Heart left ventricle (tissue), 16 donors: ENCODE measurements at regions not wholly inside any gene's neighbourhood (a gene's known extent, or its start where the extent isn't known, plus 50 kb on each side); places are given as distances from the start of the nearest gene placed in this dataset.

Experiments
- ATAC-seq, 4 donors: fragments of 200-7000 bp; cut with Tn5 transposase; one replicate each; pipeline ENCODE4 v1.9.1; 2020 to 2022; ENCODE audit warnings: moderate library complexity in 4 of 4, mild to moderate bottlenecking in 3 of 4, moderate number of reproducible peaks in 1 of 4
- DNase-seq, 5 donors: peaks; one replicate each; pipeline ENCODE4 v3.0.0-alpha.2; 2020
- H3K27ac ChIP-seq, 12 donors: fragments of 200-600 bp; sonication (generic) in 4 of 12; one replicate each; pipeline versions ENCODE4 v1.5.0 to v1.8.0; 2016 to 2022; ENCODE audit warnings: mild to moderate bottlenecking in 2 of 12
- H3K27me3 ChIP-seq, 9 donors: fragments of 200-600 bp; sonication (generic) in 2 of 9; one replicate each; pipeline versions ENCODE4 v1.5.1 to v1.8.0; 2016 to 2022; ENCODE audit warnings: mild to moderate bottlenecking in 3 of 9
- H3K36me3 ChIP-seq, 9 donors: fragments of 200-600 bp; sonication (generic) in 2 of 9; one replicate each; pipeline versions ENCODE4 v1.5.0 to v1.8.0; 2018 to 2022; ENCODE audit warnings: mild to moderate bottlenecking in 2 of 9
- H3K4me1 ChIP-seq, 12 donors: fragments of 200-600 bp; sonication (generic) in 4 of 12; one replicate each; pipeline versions ENCODE4 v1.5.0 to v1.8.0; 2016 to 2022; ENCODE audit warnings: mild to moderate bottlenecking in 3 of 12
- H3K4me3 ChIP-seq, 12 donors: fragments of 200-600 bp; sonication (generic) in 4 of 12; one replicate each; pipeline versions ENCODE4 v1.5.0 to v1.8.0; 2017 to 2022; ENCODE audit warnings: mild to moderate bottlenecking in 9 of 12, moderate library complexity in 4 of 12
- H3K9me3 ChIP-seq, 12 donors: fragments of 200-600 bp; sonication (generic) in 4 of 12; one replicate each; pipeline versions ENCODE4 v1.5.0 to v1.8.0; 2016 to 2022; ENCODE audit warnings: mild to moderate bottlenecking in 1 of 12
- POLR2A ChIP-seq, 2 donors: fragments of 450-650 bp; IDR thresholded peaks; one replicate each; pipeline ENCODE4 v1.6.1; 2017; ENCODE audit warnings: antibody characterized with exemption in 2 of 2, mild to moderate bottlenecking in 2 of 2, moderate library complexity in 2 of 2
- WGBS, 4 donors: extraction: QIAGEN DNeasy Blood & Tissue Kit in 2 of 4; methylation state at CpG; one replicate each; pipeline versions ENCODE4 v1.1.5 to v1.1.7; 2013 to 2018; 5-methylcytosine and 5-hydroxymethylcytosine counted together
- intact Hi-C, 10 donors: fragments of 100-400 bp; cut with DNase I; formaldehyde crosslinking; loops; one replicate each; pipeline versions ENCODE4 v1.11.1 to v1.14.2; 2022
- TF ChIP-seq, protein P1 (sequence below), 12 donors: fragments of 200-600 bp; sonication (generic) in 4 of 12; IDR thresholded peaks; one replicate each; pipeline versions ENCODE4 v1.5.0 to v1.8.0; 2018 to 2022; ENCODE audit warnings: antibody characterized with exemption in 12 of 12, mild to moderate bottlenecking in 5 of 12
- donor health status: ischemic (EF 13 %, LVEDD 7.1; RV severe dilation, severe dysfunction).
- donor health status: healthy with polysubstance abuse.
- donor health status: DM: no; HTN: yes; CAD: no.
- donor health status: DM: no; HTN: no; CAD: no.
- donor health status: ischemic (EF 25% LVEDD 6.9; RV normal size, moderate dysfunction).
- donor health status: ischemic (EF 25% LVEDD 5.7; RV mildly dilated, moderate dysfunction).
- donor health status: healthy.
- donor health status: DM: yes; HTN: yes; CAD: no.
- donor health status: ischemic (EF 35%, LVEDD 5.7; RV mildly dilated, moderate dysfunction).
- donor health status: nonischemic (EF 11% LVEDD 7.7; RV severe dilation, severe dysfunction).
- donor health status: DM: yes; HTN: yes; CAD: no.
- donor health status: PGD.
- donor health status: ischemic (EF 29% LVEDD 5.4; RV normal size, mild dysfunction).
- donor health status: nonischemic (EF 23%, LVEDD 6.1; RV moderate dilation, normal function).

DNA sequence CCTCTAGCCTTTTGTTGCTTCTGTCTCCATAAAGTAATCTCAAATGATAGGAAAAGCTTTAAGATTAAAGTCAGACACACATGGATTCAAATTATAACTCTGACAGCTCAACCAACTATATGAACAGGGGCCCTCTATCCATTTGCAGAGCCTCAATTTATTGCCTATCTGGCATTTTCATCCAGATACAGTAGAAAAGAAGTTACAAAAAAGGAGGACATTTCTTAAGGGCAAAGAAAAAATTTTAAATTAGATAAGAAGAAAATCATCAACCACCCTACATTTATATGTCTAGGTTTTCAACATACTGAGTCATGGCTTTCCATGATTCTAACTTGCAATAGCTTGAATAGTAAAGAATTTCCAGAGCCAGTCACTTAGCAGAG lies 567.2 kb downstream of the CAAP1 start:
- intact Hi-C loops = loop anchor here in 1 of 10 donors (10.0 kb wide), 1 partner anchor 361 kb away; no protein-coding TSS in a partner anchor
- Histone ChIP-seq H3K4me1 (no peaks in the 10 kb centered on the region), H3K27ac (no peak overlapping the region), H3K9me3 (no peaks in the 10 kb centered on the region), H3K4me3 (no peak overlapping the region), H3K36me3 (no peaks in the 10 kb centered on the region), H3K27me3 (peaks cover 0 to 4% (median 0%) of the 10 kb centered on the region in 9 donors)
- ATAC-seq (no peak), DNase-seq (no peak)
- TF ChIP-seq, protein P1, sequence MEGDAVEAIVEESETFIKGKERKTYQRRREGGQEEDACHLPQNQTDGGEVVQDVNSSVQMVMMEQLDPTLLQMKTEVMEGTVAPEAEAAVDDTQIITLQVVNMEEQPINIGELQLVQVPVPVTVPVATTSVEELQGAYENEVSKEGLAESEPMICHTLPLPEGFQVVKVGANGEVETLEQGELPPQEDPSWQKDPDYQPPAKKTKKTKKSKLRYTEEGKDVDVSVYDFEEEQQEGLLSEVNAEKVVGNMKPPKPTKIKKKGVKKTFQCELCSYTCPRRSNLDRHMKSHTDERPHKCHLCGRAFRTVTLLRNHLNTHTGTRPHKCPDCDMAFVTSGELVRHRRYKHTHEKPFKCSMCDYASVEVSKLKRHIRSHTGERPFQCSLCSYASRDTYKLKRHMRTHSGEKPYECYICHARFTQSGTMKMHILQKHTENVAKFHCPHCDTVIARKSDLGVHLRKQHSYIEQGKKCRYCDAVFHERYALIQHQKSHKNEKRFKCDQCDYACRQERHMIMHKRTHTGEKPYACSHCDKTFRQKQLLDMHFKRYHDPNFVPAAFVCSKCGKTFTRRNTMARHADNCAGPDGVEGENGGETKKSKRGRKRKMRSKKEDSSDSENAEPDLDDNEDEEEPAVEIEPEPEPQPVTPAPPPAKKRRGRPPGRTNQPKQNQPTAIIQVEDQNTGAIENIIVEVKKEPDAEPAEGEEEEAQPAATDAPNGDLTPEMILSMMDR (IDR thresholded peaks at IDR 0.05) = no peak
- TF ChIP-seq POLR2A (IDR thresholded peaks at IDR 0.05) = no peak

DNA sequence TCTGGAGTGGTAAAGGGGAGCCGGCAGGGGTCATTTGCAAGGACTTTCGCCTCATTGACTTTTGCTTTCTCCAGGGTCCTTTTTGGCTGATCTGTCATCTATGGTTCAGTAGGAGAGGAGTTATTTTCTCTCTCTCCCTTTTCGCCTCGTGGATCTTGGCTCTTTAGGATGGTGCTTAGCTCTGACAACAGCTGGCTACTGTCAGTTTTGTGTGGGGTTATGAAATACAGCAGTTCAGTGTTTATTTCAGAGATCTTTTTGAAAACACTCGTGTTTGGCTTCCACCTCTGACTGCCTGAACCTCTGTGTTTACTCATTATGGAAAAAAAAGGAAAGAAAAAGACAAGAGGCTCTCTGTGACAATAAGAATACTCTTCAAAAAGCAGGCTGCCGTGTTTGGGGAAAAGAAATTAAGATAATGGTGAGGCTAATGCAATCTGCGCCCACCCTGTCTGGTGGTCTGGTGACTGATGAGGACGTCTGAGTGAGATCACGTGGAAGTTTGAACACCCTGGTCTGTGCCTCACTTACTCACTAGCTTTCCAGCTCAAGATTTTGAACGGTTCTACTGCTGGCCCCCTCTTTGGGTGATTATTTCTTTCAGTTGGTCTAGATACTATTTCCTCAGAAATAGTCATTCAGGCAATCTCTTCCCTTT lies 567.7 kb downstream of the CAAP1 start:
- peaks cover 0 to 4% (median 0%) of the 10 kb centered on the region in 9 donors for H3K27me3 ChIP-seq
- no peaks in the 10 kb centered on the region for H3K9me3 ChIP-seq
- WGBS, 4 donors = 40 to 50% (median 46%) methylated on average over 10 of the region's 10 CpGs
- H3K4me3 ChIP-seq = no peak overlapping the region
- no peaks in the 10 kb centered on the region for H3K36me3 ChIP-seq
- intact Hi-C loops = loop anchor here in 1 of 10 donors (10.0 kb wide), 1 partner anchor 360 kb away; no protein-coding TSS in a partner anchor
- H3K4me1 ChIP-seq = no peaks in the 10 kb centered on the region
- DNase-seq (no peak), ATAC-seq (no peak)
- no peak for TF ChIP-seq POLR2A (IDR thresholded peaks at IDR 0.05)
- TF ChIP-seq, protein P1 (IDR thresholded peaks at IDR 0.05) = no peak
- H3K27ac ChIP-seq = no peak overlapping the region

DNA sequence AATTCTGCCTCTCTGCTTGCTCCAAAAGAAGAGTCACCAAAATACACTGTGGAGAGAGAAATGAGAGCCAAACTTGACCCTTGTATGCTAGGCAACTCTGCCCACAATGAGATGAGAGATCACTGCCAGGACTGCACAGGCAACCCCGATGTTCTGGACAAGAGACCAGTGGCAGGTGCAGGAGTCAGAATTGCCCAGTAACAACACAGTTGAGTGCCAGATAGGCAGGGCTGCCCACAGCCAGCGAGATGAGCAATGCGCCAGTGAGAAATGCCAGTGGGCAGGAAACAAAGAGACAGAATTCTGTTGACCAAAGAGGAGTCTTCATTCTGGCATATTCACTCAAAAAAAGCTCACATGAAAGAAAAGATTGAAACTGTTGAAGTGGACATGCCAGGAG lies 570.7 kb downstream of the CAAP1 start:
- ATAC-seq (no peak), DNase-seq (no peak)
- H3K9me3 ChIP-seq = no peaks in the 10 kb centered on the region
- no peak overlapping the region for H3K27ac ChIP-seq
- no peak overlapping the region for H3K4me3 ChIP-seq
- H3K27me3 ChIP-seq = no peaks in the 10 kb centered on the region
- TF ChIP-seq, protein P1 (IDR thresholded peaks at IDR 0.05) = no peak
- TF ChIP-seq POLR2A (IDR thresholded peaks at IDR 0.05) = no peak
- WGBS, 4 donors = 87 to 91% (median 88%) methylated on average over 3 of the region's 3 CpGs
- intact Hi-C loops = loop anchor here in 1 of 10 donors (10.0 kb wide), 1 partner anchor 357 kb away; no protein-coding TSS in a partner anchor
- no peaks in the 10 kb centered on the region for H3K4me1 ChIP-seq
- no peaks in the 10 kb centered on the region for H3K36me3 ChIP-seq

DNA sequence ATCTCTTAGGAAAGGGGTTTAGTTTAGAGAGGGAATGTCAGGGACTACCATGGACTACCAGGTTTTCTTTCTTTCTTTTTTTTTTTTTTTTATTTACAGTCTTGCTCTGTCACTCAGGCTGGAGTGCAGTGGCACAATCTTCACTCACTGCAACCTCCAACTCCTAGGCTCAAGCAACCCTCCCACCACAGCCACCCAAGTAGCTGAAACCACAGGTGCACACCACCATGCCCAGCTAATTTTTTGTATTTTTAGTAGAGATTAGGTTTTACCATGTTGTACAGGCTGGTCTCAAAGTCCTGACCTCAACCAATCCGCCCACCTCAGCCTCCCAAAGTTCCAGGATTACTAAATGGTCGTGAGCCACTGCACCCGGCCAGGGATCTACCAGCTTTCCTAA lies 572.7 kb downstream of the CAAP1 start:
- Histone ChIP-seq H3K27ac (no peak overlapping the region), H3K9me3 (no peaks in the 10 kb centered on the region), H3K4me3 (no peak overlapping the region), H3K27me3 (no peaks in the 10 kb centered on the region), H3K4me1 (no peaks in the 10 kb centered on the region), H3K36me3 (no peaks in the 10 kb centered on the region)
- WGBS, 4 donors = 69 to 83% (median 81%) methylated on average over 3 of the region's 3 CpGs
- DNase-seq = no peak
- intact Hi-C loops = loop anchor here in 1 of 10 donors (10.0 kb wide), 1 partner anchor 355 kb away; no protein-coding TSS in a partner anchor
- ATAC-seq = no peak
- TF ChIP-seq, protein P1 (IDR thresholded peaks at IDR 0.05) = no peak
- no peak for TF ChIP-seq POLR2A (IDR thresholded peaks at IDR 0.05)
